Tibial nerve (tissue), 4 donors: ENCODE measurements at regions not wholly inside any gene's neighbourhood (a gene's known extent, or its start where the extent isn't known, plus 50 kb on each side); places are given as distances from the start of the nearest gene placed in this dataset.

Experiments used
- EP300 ChIP-seq, 2 donors: sonication (generic); formaldehyde crosslinking; IDR thresholded peaks; one replicate each; pipeline ENCODE4 v1.6.1; 2017; ENCODE audit warnings: antibody characterized with exemption in 2 of 2, mild to moderate bottlenecking in 1 of 2
- POLR2A ChIP-seq, 2 donors: fragments of 450-650 bp; IDR thresholded peaks; one replicate each; pipeline ENCODE4 v1.6.1; 2017; ENCODE audit warnings: antibody characterized with exemption in 2 of 2, mild to moderate bottlenecking in 2 of 2, moderate library complexity in 2 of 2
- TF ChIP-seq, protein P1 (sequence below), 5 experiments: fragments of 200-600 bp in 3 of 5; fragments of 450-650 bp in 2 of 5; sonication (generic) in 3 of 5; IDR thresholded peaks; one replicate each; pipeline ENCODE4 v1.5.1; 2016 to 2019; ENCODE audit warnings: antibody characterized with exemption in 5 of 5, mild to moderate bottlenecking in 3 of 5, moderate library complexity in 2 of 5

DNA sequence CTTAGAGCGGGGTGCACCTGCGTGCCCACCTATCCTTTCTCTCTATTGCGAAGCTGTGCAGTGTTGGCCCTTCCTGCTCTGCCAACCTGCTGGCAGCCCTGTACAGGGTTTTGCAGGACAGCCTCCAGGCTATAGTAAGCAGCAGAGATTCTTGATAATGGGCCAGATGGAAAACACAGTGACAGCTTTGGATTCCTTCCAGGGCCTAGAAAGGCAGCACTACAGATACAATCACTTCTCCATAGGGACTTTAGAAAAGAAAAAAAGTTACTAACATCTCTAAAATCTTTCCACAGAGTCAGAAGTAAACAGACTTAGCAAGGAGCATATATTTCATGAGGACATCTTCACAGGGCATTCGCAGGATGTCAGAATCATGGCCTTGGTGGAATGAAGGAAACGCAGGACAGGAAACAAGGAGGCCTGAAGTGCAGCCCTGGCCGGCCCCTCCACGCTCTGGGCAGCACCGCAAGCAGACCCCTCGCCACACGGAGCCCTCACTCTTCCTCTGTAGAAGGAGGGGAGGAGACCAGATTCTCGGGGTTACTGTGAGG lies 172.1 kb upstream of the GAS1 start:
- TF ChIP-seq POLR2A (IDR thresholded peaks at IDR 0.05) = no peak
- TF ChIP-seq, protein P1, sequence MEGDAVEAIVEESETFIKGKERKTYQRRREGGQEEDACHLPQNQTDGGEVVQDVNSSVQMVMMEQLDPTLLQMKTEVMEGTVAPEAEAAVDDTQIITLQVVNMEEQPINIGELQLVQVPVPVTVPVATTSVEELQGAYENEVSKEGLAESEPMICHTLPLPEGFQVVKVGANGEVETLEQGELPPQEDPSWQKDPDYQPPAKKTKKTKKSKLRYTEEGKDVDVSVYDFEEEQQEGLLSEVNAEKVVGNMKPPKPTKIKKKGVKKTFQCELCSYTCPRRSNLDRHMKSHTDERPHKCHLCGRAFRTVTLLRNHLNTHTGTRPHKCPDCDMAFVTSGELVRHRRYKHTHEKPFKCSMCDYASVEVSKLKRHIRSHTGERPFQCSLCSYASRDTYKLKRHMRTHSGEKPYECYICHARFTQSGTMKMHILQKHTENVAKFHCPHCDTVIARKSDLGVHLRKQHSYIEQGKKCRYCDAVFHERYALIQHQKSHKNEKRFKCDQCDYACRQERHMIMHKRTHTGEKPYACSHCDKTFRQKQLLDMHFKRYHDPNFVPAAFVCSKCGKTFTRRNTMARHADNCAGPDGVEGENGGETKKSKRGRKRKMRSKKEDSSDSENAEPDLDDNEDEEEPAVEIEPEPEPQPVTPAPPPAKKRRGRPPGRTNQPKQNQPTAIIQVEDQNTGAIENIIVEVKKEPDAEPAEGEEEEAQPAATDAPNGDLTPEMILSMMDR (IDR thresholded peaks at IDR 0.05) = no peak
- no peak for TF ChIP-seq EP300 (IDR thresholded peaks at IDR 0.05)
